Breast epithelium (tissue), 3 donors: ENCODE measurements at regions not wholly inside any gene's neighbourhood (a gene's known extent, or its start where the extent isn't known, plus 50 kb on each side); places are given as distances from the start of the nearest gene placed in this dataset.

Experiments
- POLR2A ChIP-seq: fragments of 450-650 bp; IDR thresholded peaks from one replicate; pipeline ENCODE4 v1.6.1; 2016; ENCODE audit warnings: antibody characterized with exemption, mild to moderate bottlenecking, moderate library complexity
- POLR2AphosphoS5 ChIP-seq, 3 donors: sonication (generic); formaldehyde crosslinking; IDR thresholded peaks; one replicate each; pipeline ENCODE4 v1.6.1; 2017; ENCODE audit warnings: antibody characterized with exemption in 3 of 3
- TF ChIP-seq, protein P1 (sequence below), 3 donors: fragments of 450-650 bp; IDR thresholded peaks; one replicate each; pipeline ENCODE4 v1.5.1; 2016 to 2017; ENCODE audit warnings: antibody characterized with exemption in 3 of 3, mild to moderate bottlenecking in 3 of 3, moderate library complexity in 3 of 3

DNA sequence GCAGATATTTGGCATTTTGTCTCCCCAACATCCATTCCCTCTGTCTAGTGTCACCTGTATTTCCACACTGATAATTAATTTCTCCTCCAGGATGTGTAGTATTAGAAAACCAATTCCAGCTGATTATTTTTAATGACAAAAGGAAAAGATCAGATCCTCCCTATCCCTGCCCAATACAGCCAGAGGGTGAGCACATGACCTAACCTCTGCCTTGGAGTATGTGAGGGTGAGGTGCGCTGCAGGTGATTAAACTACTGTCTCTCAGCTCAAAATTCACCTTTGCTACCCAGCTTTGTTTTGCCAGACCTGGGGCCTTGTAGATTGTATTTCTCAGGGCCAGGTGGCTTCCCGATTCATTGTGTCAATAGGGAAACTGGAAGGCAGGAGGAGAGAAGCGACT, 402.1 kb downstream of the PRELID2 start:
- TF ChIP-seq, protein P1, sequence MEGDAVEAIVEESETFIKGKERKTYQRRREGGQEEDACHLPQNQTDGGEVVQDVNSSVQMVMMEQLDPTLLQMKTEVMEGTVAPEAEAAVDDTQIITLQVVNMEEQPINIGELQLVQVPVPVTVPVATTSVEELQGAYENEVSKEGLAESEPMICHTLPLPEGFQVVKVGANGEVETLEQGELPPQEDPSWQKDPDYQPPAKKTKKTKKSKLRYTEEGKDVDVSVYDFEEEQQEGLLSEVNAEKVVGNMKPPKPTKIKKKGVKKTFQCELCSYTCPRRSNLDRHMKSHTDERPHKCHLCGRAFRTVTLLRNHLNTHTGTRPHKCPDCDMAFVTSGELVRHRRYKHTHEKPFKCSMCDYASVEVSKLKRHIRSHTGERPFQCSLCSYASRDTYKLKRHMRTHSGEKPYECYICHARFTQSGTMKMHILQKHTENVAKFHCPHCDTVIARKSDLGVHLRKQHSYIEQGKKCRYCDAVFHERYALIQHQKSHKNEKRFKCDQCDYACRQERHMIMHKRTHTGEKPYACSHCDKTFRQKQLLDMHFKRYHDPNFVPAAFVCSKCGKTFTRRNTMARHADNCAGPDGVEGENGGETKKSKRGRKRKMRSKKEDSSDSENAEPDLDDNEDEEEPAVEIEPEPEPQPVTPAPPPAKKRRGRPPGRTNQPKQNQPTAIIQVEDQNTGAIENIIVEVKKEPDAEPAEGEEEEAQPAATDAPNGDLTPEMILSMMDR (IDR thresholded peaks at IDR 0.05) = no peak
- TF ChIP-seq POLR2A = no peak
- TF ChIP-seq POLR2AphosphoS5 (IDR thresholded peaks at IDR 0.05) = no peak
